HFFc6 (cell line): ENCODE measurements at regions not wholly inside any gene's neighbourhood (a gene's known extent, or its start where the extent isn't known, plus 50 kb on each side); places are given as distances from the start of the nearest gene placed in this dataset.
"Not testable (repeated sequence)": the region's sequence is repeated elsewhere in the genome, so short reads cannot be mapped to it uniquely, and the experiment has no call there.

ENCODE experiments used
- DNase-seq: peaks from one replicate; pipeline ENCODE4 v3.0.0-alpha.2; 2018
- H3K27ac Mint-ChIP-seq: 2 replicates; pipeline ENCODE4 v1.8.0; 2020; ENCODE audit warnings: mild to moderate bottlenecking, mixed read lengths
- H3K27me3 Mint-ChIP-seq: 2 replicates; pipeline ENCODE4 v1.8.0; 2021; ENCODE audit warnings: mild to moderate bottlenecking, moderate library complexity, mixed read lengths; ENCODE audit not compliant: insufficient read depth
- H3K36me3 Mint-ChIP-seq: 2 replicates; pipeline ENCODE4 v1.8.0; 2021; ENCODE audit warnings: low read depth, mixed read lengths
- H3K4me1 Mint-ChIP-seq: 2 replicates; pipeline ENCODE4 v1.8.0; 2020; ENCODE audit warnings: low read depth, mixed read lengths
- H3K4me3 Mint-ChIP-seq: 2 replicates; pipeline ENCODE4 v1.8.0; 2020; ENCODE audit warnings: mild to moderate bottlenecking, moderate library complexity, mixed read lengths
- H3K9me3 Mint-ChIP-seq: 2 replicates; pipeline ENCODE4 v1.8.0; 2020; ENCODE audit warnings: mild to moderate bottlenecking, mixed read lengths
- TF ChIP-seq, protein P1 (sequence below): fragments of 200-600 bp; sonication (generic); IDR thresholded peaks from 2 replicates; pipeline ENCODE4 v1.5.0; 2021; ENCODE audit warnings: antibody characterized with exemption, mild to moderate bottlenecking

DNA sequence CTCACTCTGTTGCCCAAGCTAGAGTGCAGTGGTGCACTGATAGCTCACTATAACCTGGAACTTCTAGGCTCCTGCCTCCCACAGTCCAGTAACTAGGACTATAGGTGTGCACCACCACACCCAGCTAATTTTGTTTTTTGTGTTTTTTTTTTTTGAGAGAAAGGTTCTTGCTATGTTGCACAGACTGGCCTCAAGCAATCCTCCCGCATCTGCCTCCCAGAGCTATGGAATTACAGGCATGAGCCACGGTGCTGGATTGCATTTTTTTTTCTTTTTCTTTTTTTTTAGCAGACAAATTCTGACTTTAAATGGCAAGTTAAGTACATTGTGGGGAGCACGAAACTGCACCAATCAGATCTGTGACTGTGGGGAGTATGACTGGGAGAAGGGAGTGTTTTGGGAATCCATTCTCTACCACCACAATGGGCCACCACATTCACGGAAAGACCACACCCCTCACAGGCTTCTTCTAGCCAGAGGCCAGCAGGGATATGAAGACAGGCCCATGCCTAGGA, 58.1 kb upstream of the MSMB start:
- peak; percentile 20 for DNase-seq
- no peak overlapping the region for H3K4me3 Mint-ChIP-seq
- H3K36me3 Mint-ChIP-seq: no peaks in the 10 kb centered on the region
- no peak overlapping the region for H3K27ac Mint-ChIP-seq
- peaks cover 31% of the 10 kb centered on the region for H3K4me1 Mint-ChIP-seq
- TF ChIP-seq, protein P1, sequence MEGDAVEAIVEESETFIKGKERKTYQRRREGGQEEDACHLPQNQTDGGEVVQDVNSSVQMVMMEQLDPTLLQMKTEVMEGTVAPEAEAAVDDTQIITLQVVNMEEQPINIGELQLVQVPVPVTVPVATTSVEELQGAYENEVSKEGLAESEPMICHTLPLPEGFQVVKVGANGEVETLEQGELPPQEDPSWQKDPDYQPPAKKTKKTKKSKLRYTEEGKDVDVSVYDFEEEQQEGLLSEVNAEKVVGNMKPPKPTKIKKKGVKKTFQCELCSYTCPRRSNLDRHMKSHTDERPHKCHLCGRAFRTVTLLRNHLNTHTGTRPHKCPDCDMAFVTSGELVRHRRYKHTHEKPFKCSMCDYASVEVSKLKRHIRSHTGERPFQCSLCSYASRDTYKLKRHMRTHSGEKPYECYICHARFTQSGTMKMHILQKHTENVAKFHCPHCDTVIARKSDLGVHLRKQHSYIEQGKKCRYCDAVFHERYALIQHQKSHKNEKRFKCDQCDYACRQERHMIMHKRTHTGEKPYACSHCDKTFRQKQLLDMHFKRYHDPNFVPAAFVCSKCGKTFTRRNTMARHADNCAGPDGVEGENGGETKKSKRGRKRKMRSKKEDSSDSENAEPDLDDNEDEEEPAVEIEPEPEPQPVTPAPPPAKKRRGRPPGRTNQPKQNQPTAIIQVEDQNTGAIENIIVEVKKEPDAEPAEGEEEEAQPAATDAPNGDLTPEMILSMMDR: no peak
- no peaks in the 10 kb centered on the region for H3K9me3 Mint-ChIP-seq
- peaks cover 10% of the 10 kb centered on the region for H3K27me3 Mint-ChIP-seq

DNA sequence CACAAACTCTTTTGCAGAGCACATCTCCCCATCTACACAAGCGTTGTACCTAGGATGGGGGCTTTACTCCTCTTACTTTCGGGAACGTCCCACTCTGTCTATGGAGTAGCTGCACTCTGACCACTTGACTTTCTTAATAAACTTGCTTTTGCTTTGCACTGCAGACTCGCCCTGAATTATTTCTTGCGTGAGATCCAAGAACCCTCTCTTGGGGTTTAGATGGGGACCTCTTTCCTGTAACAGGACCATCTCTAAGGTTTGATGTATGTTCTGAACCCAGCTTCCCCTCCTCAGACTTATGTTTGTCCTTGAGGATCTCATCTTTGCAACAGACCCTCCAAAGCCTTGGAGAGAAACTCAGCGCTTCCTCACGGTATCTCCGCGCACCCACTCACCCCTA, 59.3 kb upstream of the MSMB start:
- not testable (repeated sequence) for DNase-seq, H3K27ac Mint-ChIP-seq, H3K9me3 Mint-ChIP-seq, H3K36me3 Mint-ChIP-seq
- Mint-ChIP-seq H3K4me3 (peak overlapping the region; percentile 59), H3K4me1 (peaks cover 23% of the 10 kb centered on the region), H3K27me3 (peaks cover 10% of the 10 kb centered on the region)

DNA sequence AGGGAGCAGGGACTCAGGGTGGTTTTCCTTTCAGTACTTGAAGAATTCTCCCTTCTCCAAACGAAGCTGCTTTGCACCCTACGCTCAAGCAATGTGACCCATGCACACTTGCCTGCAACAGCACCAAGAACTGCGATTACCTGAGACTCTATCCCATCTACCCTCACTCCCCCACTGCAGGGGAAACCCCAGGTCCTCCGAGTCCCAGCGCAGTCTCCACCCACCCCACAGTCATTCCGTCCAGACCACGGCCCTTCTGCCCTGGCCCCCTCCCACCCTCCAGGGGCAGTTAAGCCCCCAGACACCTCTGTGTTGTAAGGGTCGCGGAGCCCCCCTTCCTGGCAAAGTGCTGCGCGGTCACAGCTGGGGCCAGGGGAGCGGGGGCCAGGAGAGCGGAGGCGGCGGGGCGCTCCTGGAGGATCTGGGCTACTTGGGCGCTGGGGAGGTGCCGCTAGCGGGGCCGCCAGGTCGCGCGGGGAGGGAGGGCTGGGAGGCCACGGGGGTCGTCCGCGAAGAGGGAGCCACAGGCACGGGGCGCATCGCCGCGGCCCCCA, 59.9 kb upstream of the MSMB start:
- not testable (repeated sequence) for DNase-seq, H3K9me3 Mint-ChIP-seq, H3K27ac Mint-ChIP-seq, H3K36me3 Mint-ChIP-seq
- H3K27me3 Mint-ChIP-seq: peaks cover 10% of the 10 kb centered on the region
- peak overlapping the region; percentile 59 for H3K4me3 Mint-ChIP-seq
- peaks cover 23% of the 10 kb centered on the region for H3K4me1 Mint-ChIP-seq

DNA sequence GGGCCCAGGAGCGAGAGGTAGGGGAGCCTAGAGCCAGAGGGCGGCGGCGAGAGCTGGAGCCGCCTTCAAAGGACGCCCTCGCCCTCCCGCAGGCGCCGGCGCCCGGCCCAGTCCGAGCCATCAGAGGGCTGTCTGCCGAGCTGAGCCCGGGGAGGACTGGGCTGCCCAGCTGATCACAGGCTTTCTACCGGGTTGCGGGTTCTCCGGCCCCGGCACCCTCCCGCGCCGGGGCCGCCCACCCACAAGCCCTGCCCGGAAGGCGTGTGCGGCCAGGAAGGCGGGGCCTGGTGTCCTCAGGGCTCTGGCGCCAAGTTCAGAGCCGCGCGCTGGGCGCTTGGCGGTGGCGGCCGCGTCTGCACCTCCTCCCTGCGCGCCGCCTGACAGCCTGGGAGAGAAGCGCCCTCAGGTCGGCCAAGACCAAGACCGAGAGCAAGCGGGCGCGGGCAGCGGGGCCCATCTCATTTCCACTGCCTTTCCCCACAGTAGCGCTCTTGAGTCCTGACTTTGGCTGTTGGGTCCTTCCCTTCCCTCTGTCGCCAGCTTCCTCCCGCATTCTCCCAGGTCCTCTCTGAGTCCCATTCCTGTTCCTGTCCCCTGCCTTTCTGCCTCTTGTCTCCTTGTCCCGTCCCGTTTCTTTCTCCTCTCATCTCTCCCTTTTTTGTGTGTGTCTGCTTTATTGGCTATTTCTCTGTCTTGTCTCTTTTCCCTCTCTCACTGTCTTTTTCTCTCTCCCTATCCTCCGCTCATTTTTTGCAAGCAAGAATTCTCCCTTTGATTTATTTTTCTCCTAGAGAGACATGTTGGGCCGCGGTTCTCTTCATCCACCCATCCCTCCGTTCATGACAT, 60.6 kb upstream of the MSMB start:
- no peak for DNase-seq
- H3K9me3 Mint-ChIP-seq: no peaks in the 10 kb centered on the region
- peaks cover 13% of the 10 kb centered on the region for H3K27me3 Mint-ChIP-seq
- no peaks in the 10 kb centered on the region for H3K36me3 Mint-ChIP-seq
- H3K4me3 Mint-ChIP-seq: peak overlapping the region; percentile 80
- H3K27ac Mint-ChIP-seq: no peak overlapping the region
- peaks cover 23% of the 10 kb centered on the region for H3K4me1 Mint-ChIP-seq
- TF ChIP-seq, protein P1: no peak

DNA sequence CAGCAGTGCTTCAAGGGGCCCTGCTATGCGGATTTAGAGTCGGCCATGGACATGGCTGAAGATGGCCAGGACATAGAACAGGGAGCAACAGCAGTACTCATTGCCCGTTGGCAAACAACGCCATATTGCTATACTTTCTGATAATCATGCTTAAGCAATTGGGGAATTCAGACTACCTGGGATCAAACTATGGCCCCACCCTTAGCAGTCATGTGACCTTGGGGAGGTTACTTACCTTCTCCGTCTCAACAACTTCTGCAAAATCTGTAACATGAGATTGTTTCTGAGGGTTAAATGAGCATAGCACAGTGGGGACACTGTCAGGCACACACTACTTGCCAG, 62.1 kb upstream of the MSMB start:
- H3K27me3 Mint-ChIP-seq: peaks cover 13% of the 10 kb centered on the region
- not testable (repeated sequence) for DNase-seq, H3K36me3 Mint-ChIP-seq, H3K4me3 Mint-ChIP-seq, H3K9me3 Mint-ChIP-seq, H3K27ac Mint-ChIP-seq
- H3K4me1 Mint-ChIP-seq: peaks cover 23% of the 10 kb centered on the region

DNA sequence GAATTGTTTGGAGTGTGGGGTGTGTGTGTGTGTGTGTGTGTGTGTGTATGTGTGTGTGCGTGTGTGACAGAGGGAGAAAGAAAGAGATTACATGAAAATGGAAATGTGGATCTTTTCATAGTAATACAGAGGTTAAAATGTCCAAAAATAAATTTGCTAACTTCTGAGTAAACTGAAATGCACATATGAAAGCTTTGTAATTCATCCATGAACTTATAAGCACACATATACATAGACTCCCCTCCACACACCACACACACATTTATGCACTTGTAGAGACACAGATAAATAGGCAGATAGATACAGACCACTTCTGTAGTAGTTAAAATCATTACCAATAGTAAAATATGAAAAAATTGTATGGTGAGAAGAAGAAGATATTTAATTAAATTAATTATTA, 108.2 kb upstream of the MSMB start:
- not testable (repeated sequence) for H3K36me3 Mint-ChIP-seq, H3K9me3 Mint-ChIP-seq, H3K27me3 Mint-ChIP-seq, H3K27ac Mint-ChIP-seq, DNase-seq, H3K4me1 Mint-ChIP-seq, H3K4me3 Mint-ChIP-seq

DNA sequence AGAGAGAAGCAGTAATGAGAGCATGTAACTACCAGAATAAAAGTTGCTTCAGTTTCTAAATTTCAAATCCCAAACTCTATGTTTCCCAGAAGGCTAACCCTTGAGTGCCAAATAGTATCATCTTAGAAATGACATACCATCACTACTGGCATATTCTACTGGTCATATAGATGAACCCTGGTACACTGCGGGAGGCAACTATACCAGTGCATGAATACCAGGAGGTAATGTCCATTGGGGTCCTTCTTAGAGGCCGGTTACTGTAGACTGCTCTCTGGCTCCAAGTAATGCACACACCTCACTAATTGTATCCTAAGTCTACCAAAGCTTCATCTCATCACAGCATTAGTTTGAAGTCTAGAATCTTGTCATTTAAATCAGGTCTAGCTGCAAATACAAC, 108.6 kb upstream of the MSMB start:
- DNase-seq, H3K36me3 Mint-ChIP-seq, H3K27ac Mint-ChIP-seq, H3K4me1 Mint-ChIP-seq, H3K4me3 Mint-ChIP-seq, H3K9me3 Mint-ChIP-seq, H3K27me3 Mint-ChIP-seq: not testable (repeated sequence)

DNA sequence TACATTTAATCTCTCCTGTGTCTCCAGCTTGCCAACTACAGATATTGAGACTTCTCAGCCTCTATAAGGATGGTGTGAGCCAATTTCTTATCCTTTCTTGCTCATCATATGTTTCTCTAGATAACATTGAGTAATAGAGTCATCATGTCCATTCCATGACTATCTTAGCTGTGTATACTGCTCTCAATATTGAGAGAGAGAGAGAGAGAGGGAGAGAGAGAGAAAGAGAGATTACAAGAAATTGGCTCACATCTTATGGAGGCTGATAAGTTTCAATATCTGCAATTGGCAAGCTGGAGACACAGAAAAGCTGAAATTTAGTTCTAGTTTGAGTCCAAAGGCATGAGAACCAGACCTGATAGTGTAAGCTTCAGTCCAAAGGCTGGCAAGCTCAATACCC, 110.8 kb upstream of the MSMB start:
- not testable (repeated sequence) for H3K27me3 Mint-ChIP-seq, H3K27ac Mint-ChIP-seq, H3K36me3 Mint-ChIP-seq, H3K4me1 Mint-ChIP-seq, DNase-seq, H3K4me3 Mint-ChIP-seq, H3K9me3 Mint-ChIP-seq
